HG03175 (cell line): ENCODE measurements at regions not wholly inside any gene's neighbourhood (a gene's known extent, or its start where the extent isn't known, plus 50 kb on each side); places are given as distances from the start of the nearest gene placed in this dataset.
"Not testable (repeated sequence)": the region's sequence is repeated elsewhere in the genome, so short reads cannot be mapped to it uniquely, and the experiment has no call there.

Experiments used
- ATAC-seq: cut with Tn5 transposase; IDR thresholded peaks from one replicate; pipeline ENCODE4 v1.9.1; 2021; ENCODE audit warnings: mild to moderate bottlenecking, moderate library complexity; ENCODE audit not compliant: unreplicated experiment

DNA sequence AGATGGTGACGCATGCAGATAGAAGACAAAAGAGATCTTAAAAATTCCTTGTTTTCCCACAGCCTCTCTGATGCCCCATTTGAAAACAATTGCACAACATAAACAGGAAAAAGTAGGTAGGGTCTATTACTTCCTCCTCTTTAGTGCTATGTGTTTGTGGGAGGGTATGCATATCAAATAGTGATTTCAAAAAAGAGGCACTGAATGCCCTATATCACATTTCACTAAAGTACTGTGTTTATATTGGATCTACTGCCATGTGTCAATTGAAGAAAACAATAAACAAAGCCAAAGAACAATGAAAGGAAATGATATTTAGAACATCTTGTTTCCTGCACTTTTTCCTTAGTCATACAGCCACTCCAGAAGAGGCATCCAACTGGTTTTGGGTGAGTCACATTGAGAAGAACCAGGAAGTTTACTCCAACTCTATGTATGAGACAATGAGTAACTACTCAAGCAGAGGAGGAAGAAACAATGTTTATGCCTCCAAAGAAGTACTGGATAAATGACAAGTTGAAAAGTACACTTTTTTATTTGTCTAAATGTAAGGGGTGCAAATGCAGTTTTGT lies 583.6 kb downstream of the FBXO15 start:
- ATAC-seq: no peak

DNA sequence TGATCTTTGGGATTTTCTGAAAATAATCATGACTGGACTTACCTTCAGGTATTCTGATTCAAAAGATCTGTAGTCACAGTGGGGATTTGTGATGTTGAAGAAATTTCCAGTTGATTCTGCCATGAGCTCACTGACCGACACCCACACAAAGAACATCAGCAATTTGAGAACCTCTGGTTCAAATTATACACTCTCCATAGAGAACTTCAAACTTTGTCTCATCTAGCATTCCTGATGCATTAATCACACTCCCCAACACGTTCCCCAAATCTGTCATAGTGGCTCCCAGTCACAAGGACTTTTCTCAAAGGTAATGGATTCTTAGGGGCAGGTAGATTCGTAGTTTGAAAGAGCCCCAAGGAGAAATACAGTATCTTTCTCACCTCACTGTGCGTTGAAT lies 584.3 kb downstream of the FBXO15 start:
- no peak for ATAC-seq

GRCh38 chr18:73556904-73557303 lies 590.7 kb downstream of the FBXO15 start:
- no peak for ATAC-seq

DNA sequence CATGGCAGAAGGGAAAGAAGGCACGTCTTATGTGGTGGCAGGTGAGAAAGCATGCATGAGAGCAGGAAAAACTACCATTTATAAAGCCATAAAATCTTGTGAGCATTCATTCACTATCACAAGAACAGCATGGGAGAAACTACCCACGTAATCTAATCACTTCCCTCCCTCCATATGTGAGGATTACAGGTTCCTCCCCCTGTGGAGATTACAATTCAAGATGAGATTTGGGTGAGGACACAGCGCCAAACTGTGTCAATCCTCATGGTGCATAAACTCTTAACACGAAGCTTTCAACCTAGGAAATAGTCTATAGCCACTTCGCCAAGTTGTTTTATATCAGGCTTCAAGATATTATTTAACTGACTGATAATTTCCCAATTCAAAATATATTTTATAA lies 595.5 kb downstream of the FBXO15 start:
- ATAC-seq: no peak

DNA sequence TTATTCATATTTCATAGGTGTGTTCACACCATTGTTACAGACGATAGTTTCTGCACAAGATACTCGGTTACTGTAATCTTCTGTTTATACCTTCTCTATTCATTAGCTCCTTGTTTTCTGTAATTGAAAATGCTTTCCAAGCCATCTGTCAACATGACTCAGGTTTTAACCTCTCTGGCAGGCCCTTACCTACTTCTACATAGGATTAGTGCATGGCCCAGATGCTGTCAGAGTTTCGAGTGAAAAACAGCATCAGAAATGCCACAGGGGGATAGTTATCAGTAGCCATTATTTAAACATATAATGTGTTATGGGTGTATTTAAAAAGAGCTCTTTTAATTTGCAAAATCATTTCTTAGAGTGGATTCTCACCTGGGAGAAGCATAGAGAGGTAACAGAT lies 596.4 kb downstream of the FBXO15 start:
- no peak for ATAC-seq

- ATAC-seq: no peak
These were observed 598.4 kb downstream of the FBXO15 start for GRCh38 chr18:73549236-73549635.

GRCh38 chr18:73545472-73545871 lies 602.2 kb downstream of the FBXO15 start:
- ATAC-seq: no peak

DNA sequence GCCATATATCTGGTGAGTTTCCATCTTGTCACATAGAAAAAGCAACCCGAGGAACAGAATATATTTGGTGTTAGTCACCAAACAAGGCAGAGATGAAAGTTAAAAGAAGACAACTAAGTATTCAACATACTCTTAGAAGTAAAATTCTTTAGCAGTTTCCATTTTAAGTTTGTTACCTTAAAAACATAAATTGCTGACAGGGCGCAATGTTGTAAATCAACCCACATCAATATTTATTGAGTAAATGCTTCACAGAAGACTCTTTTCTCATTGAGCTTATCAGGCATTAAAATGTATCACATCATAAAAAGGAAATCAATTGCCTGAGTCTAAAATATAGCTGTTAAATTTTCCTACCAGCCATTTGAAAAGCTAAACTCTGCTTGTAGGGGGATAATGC lies 603.0 kb downstream of the FBXO15 start:
- no peak for ATAC-seq

GRCh38 chr18:73544032-73544431 lies 603.6 kb downstream of the FBXO15 start:
- no peak for ATAC-seq

GRCh38 chr18:73535990-73536389 lies 611.6 kb downstream of the FBXO15 start:
- ATAC-seq: no peak

GRCh38 chr18:73535189-73535588 lies 612.4 kb downstream of the FBXO15 start:
- no peak for ATAC-seq

GRCh38 chr18:73531601-73532000 lies 616.0 kb downstream of the FBXO15 start:
- ATAC-seq: no peak

GRCh38 chr18:73528066-73528465 lies 619.6 kb downstream of the FBXO15 start:
- ATAC-seq: no peak

DNA sequence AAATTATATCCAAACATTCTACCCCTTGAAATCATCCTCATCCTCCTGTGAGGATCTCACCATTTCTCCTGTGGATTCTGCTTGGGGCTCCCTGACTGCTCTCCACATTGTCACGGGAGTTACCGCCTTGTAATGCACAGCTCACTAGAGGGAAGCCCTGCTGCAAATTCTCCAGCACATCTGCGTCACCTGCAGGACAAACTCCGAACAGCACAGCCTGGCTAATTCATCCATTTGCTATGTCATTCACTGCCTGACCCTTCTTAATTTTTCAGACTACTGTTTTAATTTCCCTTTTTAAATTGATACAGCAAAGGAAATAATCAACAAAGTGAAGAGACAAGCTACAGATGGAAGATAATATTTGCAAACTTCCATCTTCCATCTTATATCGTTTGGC lies 627.4 kb downstream of the FBXO15 start:
- no peak for ATAC-seq

- ATAC-seq: not testable (repeated sequence)
These were observed 631.6 kb downstream of the FBXO15 start for GRCh38 chr18:73516056-73516455.

GRCh38 chr18:73514449-73514848 lies 633.2 kb downstream of the FBXO15 start:
- ATAC-seq: no peak

DNA sequence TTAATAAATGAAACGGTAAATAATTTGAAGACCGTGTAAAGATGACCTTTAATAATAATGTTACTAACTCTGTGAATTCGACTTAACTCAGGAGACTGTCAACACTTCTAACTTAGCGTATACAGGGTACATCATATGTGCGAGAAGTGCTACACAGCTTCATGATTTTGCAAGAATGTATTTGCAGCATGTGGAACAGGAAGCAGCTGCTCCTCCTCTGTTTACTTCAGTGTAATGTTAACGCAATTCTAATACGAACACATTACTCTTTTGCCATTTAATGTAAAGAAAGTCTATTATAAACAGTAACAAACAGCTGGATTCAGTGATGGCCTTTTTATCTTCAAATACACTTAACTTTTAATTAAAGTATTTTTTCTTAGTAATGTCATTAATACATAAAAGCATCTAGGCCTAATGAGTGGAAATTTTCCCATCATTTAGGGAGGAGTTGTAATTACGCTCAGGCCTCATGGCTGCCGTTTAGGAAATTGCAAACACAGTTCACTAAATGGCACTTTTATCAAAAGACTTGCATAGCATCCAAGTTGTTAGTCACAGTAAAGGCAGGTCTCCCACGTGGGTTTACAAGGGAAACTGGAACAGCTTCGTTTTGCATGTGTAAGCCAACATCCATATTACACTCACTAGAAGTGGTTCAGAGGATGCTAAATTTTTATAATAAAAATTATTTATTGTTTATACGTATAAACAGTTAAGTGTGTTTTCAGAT lies 635.7 kb downstream of the FBXO15 start:
- no peak for ATAC-seq

DNA sequence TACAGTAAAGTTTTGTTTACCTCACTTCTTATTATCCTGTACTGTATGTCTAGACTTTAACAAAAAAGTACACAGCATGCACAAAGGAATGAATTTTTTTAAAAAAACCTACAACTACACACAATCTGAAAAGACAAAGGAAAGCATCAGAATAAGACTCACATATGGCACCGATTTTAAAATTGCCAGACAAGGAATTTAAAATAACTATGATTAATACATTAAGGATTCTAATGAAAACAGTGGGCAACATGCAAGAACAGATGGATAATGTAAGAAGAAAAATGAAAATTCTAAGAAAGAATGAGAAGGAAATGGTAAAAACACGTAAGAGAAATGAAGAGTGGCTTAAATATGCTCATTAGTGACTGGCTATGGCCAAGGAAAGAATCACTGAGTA lies 638.2 kb downstream of the FBXO15 start:
- ATAC-seq: no peak

GRCh38 chr18:73503326-73503725 lies 635.5 kb upstream of the NETO1 start:
- ATAC-seq: no peak

DNA sequence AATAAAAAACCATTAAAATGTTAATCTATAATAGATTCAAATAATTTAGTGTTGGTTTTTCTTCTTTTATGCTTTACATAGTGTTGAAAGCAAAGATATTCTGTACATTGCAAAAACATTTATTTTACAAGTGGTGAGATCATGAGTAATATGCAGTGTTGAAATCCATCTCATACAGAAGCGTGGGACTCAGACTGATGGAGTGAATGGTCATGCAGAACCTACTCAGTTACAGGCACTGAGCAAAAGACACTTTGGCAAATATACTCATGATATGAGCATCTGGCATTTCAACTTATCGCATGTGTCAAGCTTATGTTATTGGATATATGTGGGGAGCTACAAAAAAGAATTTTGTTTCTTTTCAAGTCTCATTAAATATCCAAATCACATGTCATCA lies 620.2 kb upstream of the NETO1 start:
- no peak for ATAC-seq

GRCh38 chr18:73485166-73485565 lies 617.4 kb upstream of the NETO1 start:
- no peak for ATAC-seq

DNA sequence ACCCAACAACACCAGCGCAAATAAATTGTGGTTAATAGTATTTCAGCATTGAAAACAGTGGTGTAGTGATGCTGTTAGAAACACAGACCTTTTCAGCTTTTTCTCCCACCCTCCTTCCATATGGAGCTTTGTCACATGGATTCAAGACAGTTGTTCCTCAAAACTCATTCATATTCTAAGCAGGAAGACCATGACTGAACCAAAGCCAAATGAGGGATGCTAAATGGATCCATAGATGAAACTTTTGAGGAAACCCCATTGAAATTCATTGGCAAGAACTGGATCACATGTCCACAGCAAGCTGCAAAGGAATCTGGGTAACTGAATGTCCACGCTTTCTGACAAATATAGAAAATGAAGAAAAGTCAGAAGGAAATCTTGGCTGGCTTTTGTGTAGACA lies 615.1 kb upstream of the NETO1 start:
- ATAC-seq: no peak

DNA sequence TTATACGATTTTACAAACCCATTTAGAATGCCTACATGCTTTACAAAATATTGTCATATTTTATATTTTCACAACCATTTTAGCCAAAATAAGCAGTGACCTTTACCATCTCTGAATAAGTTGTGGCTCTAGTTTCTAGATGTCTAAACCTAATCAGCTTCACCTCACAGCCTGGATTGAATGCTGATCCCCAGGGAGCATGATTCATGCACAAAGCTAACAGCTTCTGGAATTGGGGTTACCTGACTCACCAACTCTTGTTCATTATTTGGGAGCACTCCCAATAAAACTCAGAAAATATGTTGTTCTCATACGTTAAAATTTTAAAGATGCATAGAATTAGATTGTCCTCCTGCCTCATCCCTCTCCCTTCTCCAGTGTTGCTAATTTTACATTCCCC lies 611.7 kb upstream of the NETO1 start:
- ATAC-seq: no peak
